Fibroblast of skin of right quadriceps (primary cell): ENCODE measurements at regions not wholly inside any gene's neighbourhood (a gene's known extent, or its start where the extent isn't known, plus 50 kb on each side); places are given as distances from the start of the nearest gene placed in this dataset.

ENCODE experiments used
- DNase-seq: peaks from one replicate; pipeline ENCODE4 v3.0.0-alpha.2; 2013

GRCh38 chr14:71363946-71364925, 457.0 kb downstream of the PCNX1 start:
- peak; percentile 47 for DNase-seq

GRCh38 chr14:71365361-71365760, 458.1 kb downstream of the PCNX1 start:
- DNase-seq, result peak; percentile 61

- peak; percentile 31 for DNase-seq
Measured at GRCh38 chr14:71366861-71367260, 459.6 kb downstream of the PCNX1 start.

- DNase-seq, result peak; percentile 64
Measured at GRCh38 chr14:71371711-71372396, 464.6 kb downstream of the PCNX1 start.

- DNase-seq, result peak; percentile 87
Measured at GRCh38 chr14:71372411-71372838, 465.2 kb downstream of the PCNX1 start.

- DNase-seq, result no peak
Measured at GRCh38 chr14:71373773-71374172, 466.5 kb downstream of the PCNX1 start.

GRCh38 chr14:71374989-71375388, 467.7 kb downstream of the PCNX1 start:
- no peak for DNase-seq

GRCh38 chr14:71377099-71377498, 469.8 kb downstream of the PCNX1 start:
- no peak for DNase-seq

- peak; percentile 93 for DNase-seq
Measured at GRCh38 chr14:71380271-71380670, 473.0 kb downstream of the PCNX1 start.

GRCh38 chr14:71381814-71382213, 474.6 kb downstream of the PCNX1 start:
- no peak for DNase-seq

- no peak for DNase-seq
Measured at GRCh38 chr14:71382315-71382714, 475.1 kb downstream of the PCNX1 start.

GRCh38 chr14:71383510-71383909, 476.3 kb downstream of the PCNX1 start:
- no peak for DNase-seq

GRCh38 chr14:71384007-71384845, 477.0 kb downstream of the PCNX1 start:
- no peak for DNase-seq

- DNase-seq, result no peak
Measured at GRCh38 chr14:71387753-71388152, 480.5 kb downstream of the PCNX1 start.

GRCh38 chr14:71388336-71388735, 481.1 kb downstream of the PCNX1 start:
- no peak for DNase-seq

- no peak for DNase-seq
Measured at GRCh38 chr14:71388862-71389261, 481.6 kb downstream of the PCNX1 start.

GRCh38 chr14:71394386-71394785, 487.1 kb downstream of the PCNX1 start:
- DNase-seq, result no peak

- peak; percentile 32 for DNase-seq
Measured at GRCh38 chr14:71395151-71395604, 487.9 kb downstream of the PCNX1 start.

- no peak for DNase-seq
Measured at GRCh38 chr14:71395636-71396035, 488.4 kb downstream of the PCNX1 start.

- no peak for DNase-seq
Measured at GRCh38 chr14:71396050-71396677, 488.9 kb downstream of the PCNX1 start.

GRCh38 chr14:71397371-71397770, 490.1 kb downstream of the PCNX1 start:
- DNase-seq, result peak; percentile 60

GRCh38 chr14:71398450-71398849, 491.2 kb downstream of the PCNX1 start:
- DNase-seq, result no peak
